PC-3 (cell line): ENCODE measurements at regions not wholly inside any gene's neighbourhood (a gene's known extent, or its start where the extent isn't known, plus 50 kb on each side); places are given as distances from the start of the nearest gene placed in this dataset.

Experiments used
- ATAC-seq: fragments of 200-7000 bp; cut with Tn5 transposase; 2 replicates; pipeline ENCODE4 v1.9.1; 2020; ENCODE audit warnings: mild to moderate bottlenecking, moderate library complexity
- BruUV-seq: library from RNA; stranded (reverse); fragments of 400-500 nt; replicated peaks from 2 replicates; lab custom pipeline; 2021; lab: Mats Ljungman, UMichigan
- CTCF ChIA-PET: fragments of 300-600 bp; sonication (Branson Sonifier 250); formaldehyde crosslinking; loops from one replicate; lab custom pipeline; 2022; ENCODE audit warnings: antibody characterized with exemption; lab: Charles Lee
- POLR2A ChIA-PET: fragments of 300-600 bp; sonication (Branson Sonifier 250); formaldehyde crosslinking; loops from one replicate; lab custom pipeline; 2022; ENCODE audit warnings: antibody characterized with exemption; ENCODE audit not compliant: unreplicated experiment; lab: Charles Lee
- DNase-seq: peaks from one replicate; pipeline ENCODE4 v3.0.0-alpha.2; 2015
- H2AFZ ChIP-seq: fragments of 300-600 bp; sonication (generic); 2 replicates; pipeline ENCODE4 v1.6.0; 2016; ENCODE audit warnings: antibody characterized with exemption, low read length
- H3F3A ChIP-seq: fragments of 300-600 bp; sonication (generic); one replicate; pipeline ENCODE4 v1.6.0; 2017; ENCODE audit warnings: antibody characterized with exemption, low read length, control low read depth, mild to moderate bottlenecking; ENCODE audit not compliant: unreplicated experiment
- H3K27ac ChIP-seq: fragments of 300-600 bp; sonication (generic); 2 replicates; pipeline ENCODE4 v1.5.1; 2016; ENCODE audit warnings: mild to moderate bottlenecking, low read length
- H3K27me3 ChIP-seq: fragments of 300-600 bp; sonication (generic); 2 replicates; pipeline ENCODE4 v1.6.1; 2016; ENCODE audit warnings: low read length, mixed read lengths
- H3K36me3 ChIP-seq: fragments of 300-600 bp; sonication (generic); 2 replicates; pipeline ENCODE4 v1.6.1; 2016; ENCODE audit warnings: low read depth, mixed run types, low read length, mixed read lengths
- H3K4me1 ChIP-seq: fragments of 300-600 bp; sonication (generic); 2 replicates; pipeline ENCODE4 v1.5.1; 2016; ENCODE audit warnings: low read length; ENCODE audit not compliant: insufficient read depth
- H3K4me2 ChIP-seq: fragments of 300-600 bp; sonication (generic); 2 replicates; pipeline ENCODE4 v1.6.0; 2016; ENCODE audit warnings: low read length
- H3K4me3 ChIP-seq: fragments of 300-600 bp; sonication (generic); 2 replicates; pipeline ENCODE4 v1.5.1; 2016; ENCODE audit warnings: mild to moderate bottlenecking, low read length, mixed read lengths
- H3K79me2 ChIP-seq: fragments of 300-600 bp; sonication (generic); 2 replicates; pipeline ENCODE4 v1.6.1; 2017; ENCODE audit warnings: low read length, mixed read lengths
- H3K9ac ChIP-seq: fragments of 300-600 bp; sonication (generic); 2 replicates; pipeline ENCODE4 v1.6.0; 2016; ENCODE audit warnings: mild to moderate bottlenecking, low read length
- H3K9me2 ChIP-seq: fragments of 300-600 bp; sonication (generic); replicated peaks from 2 replicates; pipeline ENCODE4 v1.6.1; 2016; ENCODE audit warnings: mixed run types, low read length, mixed read lengths
- H3K9me3 ChIP-seq: fragments of 300-600 bp; sonication (generic); 2 replicates; pipeline ENCODE4 v1.6.1; 2016; ENCODE audit warnings: low read length, mixed read lengths
- H4K20me1 ChIP-seq: fragments of 300-600 bp; sonication (generic); 2 replicates; pipeline ENCODE4 v1.6.1; 2016; ENCODE audit warnings: low read length, mixed read lengths
- EZH2 ChIP-seq: fragments of 300-600 bp; sonication (generic); IDR thresholded peaks from one replicate; pipeline ENCODE4 v1.6.1; 2017; ENCODE audit warnings: antibody characterized with exemption, mild to moderate bottlenecking, low read length; ENCODE audit not compliant: unreplicated experiment
- EZH2phosphoT487 ChIP-seq: fragments of 300-600 bp; sonication (generic); IDR thresholded peaks from 2 replicates; pipeline ENCODE4 v1.6.1; 2018; ENCODE audit warnings: mild to moderate bottlenecking, antibody characterized with exemption, low read length, borderline replicate concordance
- intact Hi-C: fragments of 100-400 bp; cut with micrococcal nuclease; formaldehyde crosslinking; loops from 2 replicates; pipeline ENCODE4 v1.9.0; 2023
- TF ChIP-seq, protein P1 (sequence below): fragments of 300-600 bp; sonication (generic); conservative IDR thresholded peaks from 2 replicates; pipeline ENCODE4 v1.5.1; 2017; ENCODE audit warnings: antibody characterized with exemption, low read depth, mild to moderate bottlenecking, low read length

DNA sequence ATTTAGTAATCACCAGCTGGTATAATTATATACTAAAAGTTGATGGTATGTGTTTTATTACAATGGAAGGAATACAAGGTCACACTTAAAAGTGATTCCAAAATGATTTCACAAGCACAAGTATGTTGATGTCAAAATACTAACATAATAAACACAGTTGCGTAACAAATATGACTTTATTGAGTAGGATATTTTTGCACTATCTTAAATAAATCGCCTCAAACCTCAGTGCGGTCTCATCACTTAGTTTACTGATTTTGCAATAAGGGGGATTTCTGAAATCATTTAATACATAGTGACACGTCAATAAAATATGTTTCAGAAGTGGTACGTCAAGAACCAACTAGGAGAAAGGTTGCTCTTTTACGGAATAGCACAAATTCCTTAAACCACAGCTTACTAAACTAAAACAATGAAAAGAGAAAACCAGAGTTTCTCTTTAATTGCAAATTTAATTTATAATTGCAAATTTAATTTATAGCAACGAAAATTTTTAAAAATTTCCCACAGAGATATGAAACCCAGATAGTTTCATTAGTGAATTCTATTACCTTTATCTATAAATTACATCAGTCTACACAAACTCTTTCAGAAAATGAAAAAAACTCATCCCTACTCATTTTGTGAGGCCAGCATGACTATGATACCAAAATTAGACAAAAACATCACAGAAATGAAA is 304.0 kb upstream of the REG3G start:
- Histone ChIP-seq H3K4me1 (no peaks in the 10 kb centered on the region), H3K27ac (no peak overlapping the region), H3K4me3 (no peak overlapping the region), H3K79me2 (no peaks in the 10 kb centered on the region), H3K9me2 (no peaks in the 10 kb centered on the region), H2AFZ (no peak overlapping the region), H4K20me1 (no peaks in the 10 kb centered on the region), H3K27me3 (no peaks in the 10 kb centered on the region), H3K4me2 (no peak overlapping the region), H3K9me3 (0 out of 2 replicates have a peak, but pooled peaks cover 4% of the 10 kb centered on the region), H3K36me3 (no peaks in the 10 kb centered on the region), H3F3A (no peaks in the 10 kb centered on the region), H3K9ac (no peak overlapping the region)
- TF ChIP-seq EZH2phosphoT487 = no peak
- TF ChIP-seq, protein P1, sequence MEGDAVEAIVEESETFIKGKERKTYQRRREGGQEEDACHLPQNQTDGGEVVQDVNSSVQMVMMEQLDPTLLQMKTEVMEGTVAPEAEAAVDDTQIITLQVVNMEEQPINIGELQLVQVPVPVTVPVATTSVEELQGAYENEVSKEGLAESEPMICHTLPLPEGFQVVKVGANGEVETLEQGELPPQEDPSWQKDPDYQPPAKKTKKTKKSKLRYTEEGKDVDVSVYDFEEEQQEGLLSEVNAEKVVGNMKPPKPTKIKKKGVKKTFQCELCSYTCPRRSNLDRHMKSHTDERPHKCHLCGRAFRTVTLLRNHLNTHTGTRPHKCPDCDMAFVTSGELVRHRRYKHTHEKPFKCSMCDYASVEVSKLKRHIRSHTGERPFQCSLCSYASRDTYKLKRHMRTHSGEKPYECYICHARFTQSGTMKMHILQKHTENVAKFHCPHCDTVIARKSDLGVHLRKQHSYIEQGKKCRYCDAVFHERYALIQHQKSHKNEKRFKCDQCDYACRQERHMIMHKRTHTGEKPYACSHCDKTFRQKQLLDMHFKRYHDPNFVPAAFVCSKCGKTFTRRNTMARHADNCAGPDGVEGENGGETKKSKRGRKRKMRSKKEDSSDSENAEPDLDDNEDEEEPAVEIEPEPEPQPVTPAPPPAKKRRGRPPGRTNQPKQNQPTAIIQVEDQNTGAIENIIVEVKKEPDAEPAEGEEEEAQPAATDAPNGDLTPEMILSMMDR = no peak
- TF ChIP-seq EZH2 = no peak
- DNase-seq (no peak), ATAC-seq (no peak)
- CTCF ChIA-PET = no interaction called here
- POLR2A ChIA-PET = no interaction called here
- intact Hi-C loops = no loop called here
- BruUV-seq = no TSS peak

DNA sequence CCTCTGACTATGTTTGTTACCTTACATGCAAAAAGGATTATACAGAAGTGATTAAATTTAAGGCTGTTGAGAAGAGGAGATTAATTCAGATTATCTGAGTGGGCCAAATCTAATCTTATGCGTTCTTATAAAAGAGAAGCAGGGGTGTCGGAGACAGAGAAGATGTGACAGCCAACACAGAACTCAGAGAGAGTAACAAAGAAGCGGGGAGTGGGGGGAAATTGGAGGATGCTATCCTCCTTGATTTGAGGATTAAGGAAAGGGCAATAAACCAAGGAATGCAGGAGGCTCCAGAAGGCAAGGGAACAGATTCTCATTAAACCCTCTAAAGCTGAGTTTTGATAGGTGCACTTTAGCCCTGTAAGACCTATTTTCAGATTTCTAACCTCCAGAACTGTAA is 291.3 kb upstream of the REG3G start:
- ATAC-seq (no peak), DNase-seq (no peak)
- CTCF ChIA-PET = no interaction called here
- TF ChIP-seq, protein P1 = no peak
- TF ChIP-seq EZH2 (no peak), EZH2phosphoT487 (no peak)
- no peaks in the 10 kb centered on the region for H3K4me1 ChIP-seq
- H2AFZ ChIP-seq = no peak overlapping the region
- no peaks in the 10 kb centered on the region for H3K79me2 ChIP-seq
- no peak overlapping the region for H3K4me2 ChIP-seq
- H3K9me2 ChIP-seq = no peaks in the 10 kb centered on the region
- H3K27ac ChIP-seq = no peak overlapping the region
- intact Hi-C loops = no loop called here
- no TSS peak for BruUV-seq
- no peaks in the 10 kb centered on the region for H4K20me1 ChIP-seq
- H3K9me3 ChIP-seq = 0 out of 2 replicates have a peak, but pooled peaks cover 3% of the 10 kb centered on the region
- no peaks in the 10 kb centered on the region for H3K27me3 ChIP-seq
- H3K4me3 ChIP-seq = no peak overlapping the region
- no peaks in the 10 kb centered on the region for H3F3A ChIP-seq
- H3K36me3 ChIP-seq = no peaks in the 10 kb centered on the region
- POLR2A ChIA-PET = no interaction called here
- no peak overlapping the region for H3K9ac ChIP-seq

DNA sequence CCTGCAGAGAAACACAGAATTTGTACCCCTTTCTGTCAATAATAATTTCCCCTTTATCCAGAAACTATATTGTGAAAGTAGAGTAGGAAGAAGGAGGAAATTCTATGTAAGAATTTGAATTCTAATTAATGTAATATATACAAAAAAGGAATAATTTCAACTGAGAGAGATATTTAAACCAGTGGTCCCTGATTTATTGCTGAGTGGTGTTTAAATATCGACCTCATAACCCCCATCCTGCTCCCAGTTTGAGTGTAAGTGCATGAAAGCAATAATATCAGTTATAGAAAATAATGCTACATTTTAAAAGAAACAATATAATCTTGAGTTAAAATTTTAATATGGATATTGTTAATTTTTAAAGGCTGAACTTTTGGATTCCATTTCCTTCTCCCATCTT is 286.2 kb upstream of the REG3G start:
- no peak overlapping the region for H2AFZ ChIP-seq
- H3K4me2 ChIP-seq = no peak overlapping the region
- intact Hi-C loops = no loop called here

More for the DNA sequence above, 286.2 kb upstream of the REG3G start:
- H3K27me3 ChIP-seq = no peaks in the 10 kb centered on the region
- H3K9me3 ChIP-seq = 0 out of 2 replicates have a peak, but pooled peaks cover under 1% of the 10 kb centered on the region
- no peak overlapping the region for H3K27ac ChIP-seq
- no peak overlapping the region for H3K9ac ChIP-seq
- no peaks in the 10 kb centered on the region for H3K9me2 ChIP-seq
- H3K4me1 ChIP-seq = no peaks in the 10 kb centered on the region
- no peak overlapping the region for H3K4me3 ChIP-seq
- no peaks in the 10 kb centered on the region for H3K79me2 ChIP-seq
- H3F3A ChIP-seq = no peaks in the 10 kb centered on the region
- TF ChIP-seq EZH2 (no peak), EZH2phosphoT487 (no peak)
- TF ChIP-seq, protein P1 = no peak
- ChIA-PET CTCF (no interaction called here), POLR2A (no interaction called here)
- no peaks in the 10 kb centered on the region for H3K36me3 ChIP-seq
- no peak for ATAC-seq
- DNase-seq = no peak
- BruUV-seq = no TSS peak
- H4K20me1 ChIP-seq = no peaks in the 10 kb centered on the region
